ENCODE measurements at regions not wholly inside any gene's neighbourhood (a gene's known extent, or its start where the extent isn't known, plus 50 kb on each side); places are given as distances from the start of the nearest gene placed in this dataset.
"Not testable (repeated sequence)": the region's sequence is repeated elsewhere in the genome, so short reads cannot be mapped to it uniquely, and the experiment has no call there.

DNA sequence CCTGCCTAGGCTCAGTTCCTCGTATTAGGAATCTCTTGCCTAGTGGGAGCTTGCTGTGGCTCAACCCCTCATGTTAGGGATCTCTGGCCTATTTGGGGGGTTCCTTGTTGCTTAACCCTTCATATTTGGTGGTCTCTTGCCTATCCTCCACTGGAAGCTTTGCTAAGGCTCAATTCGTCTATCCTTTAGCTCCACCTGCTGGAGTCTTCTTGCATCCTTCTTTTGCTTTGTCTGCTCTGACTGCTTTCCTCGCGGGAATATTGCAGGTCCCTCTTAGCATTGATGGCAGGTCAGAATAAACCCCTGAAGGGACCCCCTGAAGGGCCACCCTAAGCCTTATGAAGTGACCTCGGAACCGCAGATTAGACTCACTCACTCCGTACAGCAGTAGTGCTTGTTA, 203.0 kb upstream of the TBX18 start:
- no peak for DNase-seq (ENCODE audit: low spot score)
- WGBS: 48% methylated on average over 7 of the region's 7 CpGs
- no peak overlapping the region for H3K9ac ChIP-seq (ENCODE audit: low read depth in 1 of 2, low read length in 2 of 2)
- TF ChIP-seq FOXA1 (IDR thresholded peaks at IDR 0.05) (no peak), GABPA (IDR thresholded peaks at IDR 0.05 in 1 of 2, conservative IDR thresholded peaks at IDR 0.05 in 1 of 2) (no peak), FOXA2 (IDR thresholded peaks at IDR 0.05) (no peak), RAD21 (IDR thresholded peaks at IDR 0.05) (peak; percentile 88 to 94), ATF3 (IDR thresholded peaks at IDR 0.05) (no peak), TAF1 (conservative IDR thresholded peaks at IDR 0.05) (no peak), SP1 (IDR thresholded peaks at IDR 0.05) (no peak), JUND (IDR thresholded peaks at IDR 0.05) (no peak), RXRA (IDR thresholded peaks at IDR 0.05) (no peak), NR2F2 (IDR thresholded peaks at IDR 0.05) (no peak), EGR1 (IDR thresholded peaks at IDR 0.05; ENCODE audit: low read depth in 2 of 2) (no peak)
- TF ChIP-seq, protein P1, sequence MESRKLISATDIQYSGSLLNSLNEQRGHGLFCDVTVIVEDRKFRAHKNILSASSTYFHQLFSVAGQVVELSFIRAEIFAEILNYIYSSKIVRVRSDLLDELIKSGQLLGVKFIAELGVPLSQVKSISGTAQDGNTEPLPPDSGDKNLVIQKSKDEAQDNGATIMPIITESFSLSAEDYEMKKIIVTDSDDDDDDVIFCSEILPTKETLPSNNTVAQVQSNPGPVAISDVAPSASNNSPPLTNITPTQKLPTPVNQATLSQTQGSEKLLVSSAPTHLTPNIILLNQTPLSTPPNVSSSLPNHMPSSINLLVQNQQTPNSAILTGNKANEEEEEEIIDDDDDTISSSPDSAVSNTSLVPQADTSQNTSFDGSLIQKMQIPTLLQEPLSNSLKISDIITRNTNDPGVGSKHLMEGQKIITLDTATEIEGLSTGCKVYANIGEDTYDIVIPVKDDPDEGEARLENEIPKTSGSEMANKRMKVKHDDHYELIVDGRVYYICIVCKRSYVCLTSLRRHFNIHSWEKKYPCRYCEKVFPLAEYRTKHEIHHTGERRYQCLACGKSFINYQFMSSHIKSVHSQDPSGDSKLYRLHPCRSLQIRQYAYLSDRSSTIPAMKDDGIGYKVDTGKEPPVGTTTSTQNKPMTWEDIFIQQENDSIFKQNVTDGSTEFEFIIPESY (IDR thresholded peaks at IDR 0.05): no peak
- TF ChIP-seq, protein P2, sequence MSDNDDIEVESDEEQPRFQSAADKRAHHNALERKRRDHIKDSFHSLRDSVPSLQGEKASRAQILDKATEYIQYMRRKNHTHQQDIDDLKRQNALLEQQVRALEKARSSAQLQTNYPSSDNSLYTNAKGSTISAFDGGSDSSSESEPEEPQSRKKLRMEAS (IDR thresholded peaks at IDR 0.05): no peak
- TF ChIP-seq, protein P3, sequence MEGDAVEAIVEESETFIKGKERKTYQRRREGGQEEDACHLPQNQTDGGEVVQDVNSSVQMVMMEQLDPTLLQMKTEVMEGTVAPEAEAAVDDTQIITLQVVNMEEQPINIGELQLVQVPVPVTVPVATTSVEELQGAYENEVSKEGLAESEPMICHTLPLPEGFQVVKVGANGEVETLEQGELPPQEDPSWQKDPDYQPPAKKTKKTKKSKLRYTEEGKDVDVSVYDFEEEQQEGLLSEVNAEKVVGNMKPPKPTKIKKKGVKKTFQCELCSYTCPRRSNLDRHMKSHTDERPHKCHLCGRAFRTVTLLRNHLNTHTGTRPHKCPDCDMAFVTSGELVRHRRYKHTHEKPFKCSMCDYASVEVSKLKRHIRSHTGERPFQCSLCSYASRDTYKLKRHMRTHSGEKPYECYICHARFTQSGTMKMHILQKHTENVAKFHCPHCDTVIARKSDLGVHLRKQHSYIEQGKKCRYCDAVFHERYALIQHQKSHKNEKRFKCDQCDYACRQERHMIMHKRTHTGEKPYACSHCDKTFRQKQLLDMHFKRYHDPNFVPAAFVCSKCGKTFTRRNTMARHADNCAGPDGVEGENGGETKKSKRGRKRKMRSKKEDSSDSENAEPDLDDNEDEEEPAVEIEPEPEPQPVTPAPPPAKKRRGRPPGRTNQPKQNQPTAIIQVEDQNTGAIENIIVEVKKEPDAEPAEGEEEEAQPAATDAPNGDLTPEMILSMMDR (IDR thresholded peaks at IDR 0.05; ENCODE audit: low read depth, low read length, missing input control): peak; percentile 67
- no peak overlapping the region for H3K4me3 ChIP-seq (ENCODE audit: low read depth in 1 of 3, low read length in 3 of 3)
- H3K4me1 ChIP-seq (ENCODE audit: control insufficient read depth in 4 of 4, insufficient read depth in 4 of 4, low read length in 3 of 4): peaks cover 0 to 5% (median 0%) of the 10 kb centered on the region in 4 donors
- H3K36me3 ChIP-seq (ENCODE audit: control insufficient read depth in 4 of 4, insufficient read depth in 3 of 4, low read depth in 1 of 4, low read length in 3 of 4): no peaks in the 10 kb centered on the region
- H3K9me3 ChIP-seq (ENCODE audit: control insufficient read depth in 4 of 4, low read length in 3 of 4): peaks cover 0 to 3% (median 0%) of the 10 kb centered on the region in 4 donors
- no peak overlapping the region for H3K27ac ChIP-seq (ENCODE audit: low read depth in 1 of 2, low read length in 2 of 2)
- peaks cover 0 to 3% (median 0%) of the 10 kb centered on the region in 4 donors for H3K27me3 ChIP-seq (ENCODE audit: control insufficient read depth in 4 of 4, insufficient read depth in 4 of 4, low read length in 3 of 4)

GRCh38 chr6:84953111-84953755, 188.8 kb upstream of the TBX18 start:
- Histone ChIP-seq H3K27ac (ENCODE audit: low read depth in 1 of 2, low read length in 2 of 2) (no peak overlapping the region), H3K4me3 (ENCODE audit: low read depth in 1 of 3, low read length in 3 of 3) (no peak overlapping the region), H3K9ac (ENCODE audit: low read depth in 1 of 2, low read length in 2 of 2) (no peak overlapping the region), H3K4me1 (ENCODE audit: control insufficient read depth in 4 of 4, insufficient read depth in 4 of 4, low read length in 3 of 4) (no peaks in the 10 kb centered on the region), H3K9me3 (ENCODE audit: control insufficient read depth in 4 of 4, low read length in 3 of 4) (peaks cover 0 to 6% (median 3%) of the 10 kb centered on the region in 4 donors), H3K36me3 (ENCODE audit: control insufficient read depth in 4 of 4, insufficient read depth in 3 of 4, low read depth in 1 of 4, low read length in 3 of 4) (no peaks in the 10 kb centered on the region), H3K27me3 (ENCODE audit: control insufficient read depth in 4 of 4, insufficient read depth in 4 of 4, low read length in 3 of 4) (no peaks in the 10 kb centered on the region)
- no peak for DNase-seq (ENCODE audit: low spot score)
- TF ChIP-seq, protein P3 (IDR thresholded peaks at IDR 0.05; ENCODE audit: low read depth, low read length, missing input control): no peak
- TF ChIP-seq YY1 (IDR thresholded peaks at IDR 0.05): no peak
- no peak for TF ChIP-seq TAF1 (conservative IDR thresholded peaks at IDR 0.05)
- no peak for TF ChIP-seq ATF3 (IDR thresholded peaks at IDR 0.05)
- TF ChIP-seq, protein P1 (IDR thresholded peaks at IDR 0.05): no peak
- no peak for TF ChIP-seq SP1 (IDR thresholded peaks at IDR 0.05)
- no peak for TF ChIP-seq HNF4G (IDR thresholded peaks at IDR 0.05)
- TF ChIP-seq RAD21 (IDR thresholded peaks at IDR 0.05): no peak
- no peak for TF ChIP-seq FOXA2 (IDR thresholded peaks at IDR 0.05)
- no peak for TF ChIP-seq GABPA (IDR thresholded peaks at IDR 0.05 in 1 of 2, conservative IDR thresholded peaks at IDR 0.05 in 1 of 2)
- 71% methylated on average over 2 of the region's 2 CpGs for WGBS

DNA sequence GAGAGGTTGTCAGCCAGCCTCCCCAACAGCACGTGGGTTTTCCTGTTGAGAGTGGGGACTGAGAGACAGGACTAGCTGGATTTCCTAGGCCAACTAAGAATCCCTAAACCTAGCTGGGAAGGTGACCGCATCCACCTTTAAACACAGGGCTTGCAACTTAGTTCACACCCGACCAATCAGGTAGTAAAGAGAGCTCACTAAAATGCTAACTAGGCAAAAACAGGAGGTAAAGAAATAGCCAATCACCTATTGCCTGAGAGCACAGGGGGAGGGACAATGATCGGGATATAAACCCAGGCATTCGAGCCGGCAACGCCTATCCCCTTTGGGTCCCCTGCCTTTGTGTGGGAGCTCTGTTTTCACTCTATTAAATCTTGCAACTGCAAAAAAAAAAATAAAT, 180.5 kb upstream of the TBX18 start:
- not testable (repeated sequence) for H3K4me3 ChIP-seq (ENCODE audit: low read depth in 1 of 3, low read length in 3 of 3); H3K4me1 ChIP-seq (ENCODE audit: control insufficient read depth in 4 of 4, insufficient read depth in 4 of 4, low read length in 3 of 4); H3K36me3 ChIP-seq (ENCODE audit: control insufficient read depth in 4 of 4, insufficient read depth in 3 of 4, low read depth in 1 of 4, low read length in 3 of 4); H3K9ac ChIP-seq (ENCODE audit: low read depth in 1 of 2, low read length in 2 of 2); H3K9me3 ChIP-seq (ENCODE audit: control insufficient read depth in 4 of 4, low read length in 3 of 4); H3K27me3 ChIP-seq (ENCODE audit: control insufficient read depth in 4 of 4, insufficient read depth in 4 of 4, low read length in 3 of 4); H3K27ac ChIP-seq (ENCODE audit: low read depth in 1 of 2, low read length in 2 of 2); DNase-seq (ENCODE audit: low spot score)
- 83% methylated on average over 7 of the region's 7 CpGs for WGBS
